Activated T-helper 1 cell treated with anti-CD3 and anti-CD28 coated beads, Interleukin-12 subunit alpha, Interleukin-12 subunit beta, Interleukin-2, Interleukin-4 antibody, amounts not matched to agents 30 ng/mL and 10 ng/mL and 1 ng/mL, durations not matched to agents 14 hours and 24 hours and 36 hours (primary cell): ENCODE measurements at regions not wholly inside any gene's neighbourhood (a gene's known extent, or its start where the extent isn't known, plus 50 kb on each side); places are given as distances from the start of the nearest gene placed in this dataset.

Experiments
- DNase-seq: peaks from one replicate; pipeline ENCODE4 v3.0.0; 2021; ENCODE audit warnings: low spot score
- H3K27ac Mint-ChIP-seq: one replicate; pipeline ENCODE4 v1.8.0; 2021; ENCODE audit warnings: mild to moderate bottlenecking, mixed read lengths
- H3K27me3 Mint-ChIP-seq: one replicate; pipeline ENCODE4 v1.8.0; 2022; ENCODE audit warnings: mild to moderate bottlenecking, moderate library complexity, mixed read lengths; ENCODE audit not compliant: insufficient read depth
- H3K36me3 Mint-ChIP-seq: one replicate; pipeline ENCODE4 v1.8.0; 2021; ENCODE audit warnings: low read depth, mixed read lengths
- H3K4me1 Mint-ChIP-seq: one replicate; pipeline ENCODE4 v1.8.0; 2021; ENCODE audit warnings: low read depth, mixed read lengths
- H3K4me3 Mint-ChIP-seq: one replicate; pipeline ENCODE4 v1.8.0; 2021; ENCODE audit warnings: mild to moderate bottlenecking, moderate library complexity, mixed read lengths
- H3K9me3 Mint-ChIP-seq: one replicate; pipeline ENCODE4 v1.8.0; 2021; ENCODE audit warnings: mixed read lengths
- intact Hi-C: fragments of 100-400 bp; cut with micrococcal nuclease; formaldehyde crosslinking; loops from one replicate; pipeline ENCODE4 v1.15.1; 2024

- no peak overlapping the region for H3K27ac Mint-ChIP-seq
- H3K4me1 Mint-ChIP-seq: no peaks in the 10 kb centered on the region
- intact Hi-C loops: no loop called here
- DNase-seq: no peak
- H3K4me3 Mint-ChIP-seq: no peak overlapping the region
- no peaks in the 10 kb centered on the region for H3K27me3 Mint-ChIP-seq
- H3K36me3 Mint-ChIP-seq: no peaks in the 10 kb centered on the region
- H3K9me3 Mint-ChIP-seq: no peaks in the 10 kb centered on the region
Measured at GRCh38 chr4:23237771-23238170, 545.0 kb downstream of the GBA3 start.

GRCh38 chr4:23235628-23236390 is 543.1 kb downstream of the GBA3 start:
- DNase-seq: no peak
- no peak overlapping the region for H3K27ac Mint-ChIP-seq
- no peaks in the 10 kb centered on the region for H3K9me3 Mint-ChIP-seq
- intact Hi-C loops: no loop called here
- H3K36me3 Mint-ChIP-seq: no peaks in the 10 kb centered on the region
- peaks cover 2% of the 10 kb centered on the region for H3K27me3 Mint-ChIP-seq
- H3K4me1 Mint-ChIP-seq: no peaks in the 10 kb centered on the region
- H3K4me3 Mint-ChIP-seq: no peak overlapping the region

GRCh38 chr4:23234716-23235115 is 542.0 kb downstream of the GBA3 start:
- DNase-seq: no peak
- no peaks in the 10 kb centered on the region for H3K36me3 Mint-ChIP-seq
- H3K4me1 Mint-ChIP-seq: no peaks in the 10 kb centered on the region
- intact Hi-C loops: no loop called here
- H3K4me3 Mint-ChIP-seq: no peak overlapping the region
- H3K9me3 Mint-ChIP-seq: no peaks in the 10 kb centered on the region
- peaks cover 2% of the 10 kb centered on the region for H3K27me3 Mint-ChIP-seq
- no peak overlapping the region for H3K27ac Mint-ChIP-seq

GRCh38 chr4:23234018-23234417 is 541.3 kb downstream of the GBA3 start:
- Mint-ChIP-seq H3K4me1 (no peaks in the 10 kb centered on the region), H3K4me3 (no peak overlapping the region), H3K27me3 (peaks cover 2% of the 10 kb centered on the region), H3K36me3 (no peaks in the 10 kb centered on the region), H3K27ac (no peak overlapping the region), H3K9me3 (no peaks in the 10 kb centered on the region)
- DNase-seq: no peak
- intact Hi-C loops: no loop called here

- no peaks in the 10 kb centered on the region for H3K9me3 Mint-ChIP-seq
- H3K27me3 Mint-ChIP-seq: peaks cover 2% of the 10 kb centered on the region
- H3K36me3 Mint-ChIP-seq: no peaks in the 10 kb centered on the region
- no peak overlapping the region for H3K27ac Mint-ChIP-seq
- no peak for DNase-seq
- no peak overlapping the region for H3K4me3 Mint-ChIP-seq
- intact Hi-C loops: no loop called here
- H3K4me1 Mint-ChIP-seq: no peaks in the 10 kb centered on the region
Measured at GRCh38 chr4:23233596-23233995, 540.9 kb downstream of the GBA3 start.

GRCh38 chr4:23232987-23233386 is 540.2 kb downstream of the GBA3 start:
- intact Hi-C loops: no loop called here
- no peaks in the 10 kb centered on the region for H3K36me3 Mint-ChIP-seq
- DNase-seq: no peak
- no peak overlapping the region for H3K27ac Mint-ChIP-seq
- H3K4me1 Mint-ChIP-seq: no peaks in the 10 kb centered on the region
- peaks cover 2% of the 10 kb centered on the region for H3K27me3 Mint-ChIP-seq
- no peak overlapping the region for H3K4me3 Mint-ChIP-seq
- H3K9me3 Mint-ChIP-seq: no peaks in the 10 kb centered on the region

- Mint-ChIP-seq H3K27me3 (no peaks in the 10 kb centered on the region), H3K4me3 (no peak overlapping the region), H3K9me3 (no peaks in the 10 kb centered on the region), H3K36me3 (no peaks in the 10 kb centered on the region), H3K4me1 (no peaks in the 10 kb centered on the region), H3K27ac (no peak overlapping the region)
- intact Hi-C loops: no loop called here
- no peak for DNase-seq
Measured at GRCh38 chr4:23225564-23225963, 532.8 kb downstream of the GBA3 start.

GRCh38 chr4:23224684-23225420 is 532.1 kb downstream of the GBA3 start:
- Mint-ChIP-seq H3K27ac (no peak overlapping the region), H3K4me3 (no peak overlapping the region), H3K4me1 (no peaks in the 10 kb centered on the region), H3K27me3 (no peaks in the 10 kb centered on the region), H3K9me3 (no peaks in the 10 kb centered on the region), H3K36me3 (no peaks in the 10 kb centered on the region)
- DNase-seq: no peak
- intact Hi-C loops: no loop called here

- DNase-seq: no peak
- H3K36me3 Mint-ChIP-seq: no peaks in the 10 kb centered on the region
- no peaks in the 10 kb centered on the region for H3K27me3 Mint-ChIP-seq
- H3K4me1 Mint-ChIP-seq: no peaks in the 10 kb centered on the region
- H3K27ac Mint-ChIP-seq: no peak overlapping the region
- H3K4me3 Mint-ChIP-seq: no peak overlapping the region
- intact Hi-C loops: no loop called here
- no peaks in the 10 kb centered on the region for H3K9me3 Mint-ChIP-seq
Measured at GRCh38 chr4:23220911-23221310, 528.2 kb downstream of the GBA3 start.

- Mint-ChIP-seq H3K4me3 (no peak overlapping the region), H3K4me1 (no peaks in the 10 kb centered on the region), H3K9me3 (no peaks in the 10 kb centered on the region), H3K27me3 (no peaks in the 10 kb centered on the region), H3K36me3 (no peaks in the 10 kb centered on the region), H3K27ac (no peak overlapping the region)
- DNase-seq: no peak
- intact Hi-C loops: no loop called here
Measured at GRCh38 chr4:23219779-23220408, 527.2 kb downstream of the GBA3 start.

GRCh38 chr4:23213198-23213597 is 520.5 kb downstream of the GBA3 start:
- no peak overlapping the region for H3K4me3 Mint-ChIP-seq
- no peak for DNase-seq
- H3K27ac Mint-ChIP-seq: no peak overlapping the region
- intact Hi-C loops: no loop called here
- H3K4me1 Mint-ChIP-seq: no peaks in the 10 kb centered on the region
- no peaks in the 10 kb centered on the region for H3K27me3 Mint-ChIP-seq
- no peaks in the 10 kb centered on the region for H3K36me3 Mint-ChIP-seq
- no peaks in the 10 kb centered on the region for H3K9me3 Mint-ChIP-seq

- Mint-ChIP-seq H3K9me3 (no peaks in the 10 kb centered on the region), H3K27ac (no peak overlapping the region), H3K4me3 (no peak overlapping the region), H3K4me1 (no peaks in the 10 kb centered on the region), H3K36me3 (no peaks in the 10 kb centered on the region), H3K27me3 (no peaks in the 10 kb centered on the region)
- intact Hi-C loops: no loop called here
- no peak for DNase-seq
Measured at GRCh38 chr4:23212558-23212957, 519.8 kb downstream of the GBA3 start.

- peaks cover 9% of the 10 kb centered on the region for H3K9me3 Mint-ChIP-seq
- peaks cover 1% of the 10 kb centered on the region for H3K27me3 Mint-ChIP-seq
- H3K4me3 Mint-ChIP-seq: no peak overlapping the region
- no peak for DNase-seq
- no peaks in the 10 kb centered on the region for H3K4me1 Mint-ChIP-seq
- no peak overlapping the region for H3K27ac Mint-ChIP-seq
- H3K36me3 Mint-ChIP-seq: no peaks in the 10 kb centered on the region
- intact Hi-C loops: no loop called here
Measured at GRCh38 chr4:23207059-23207458, 514.3 kb downstream of the GBA3 start.
